Nephron (organoid): ENCODE measurements at regions not wholly inside any gene's neighbourhood (a gene's known extent, or its start where the extent isn't known, plus 50 kb on each side); places are given as distances from the start of the nearest gene placed in this dataset.

Experiments
- H3K27ac Mint-ChIP-seq, 3 experiments: 2 replicates each; pipeline ENCODE4 v1.8.0; 2020; ENCODE audit warnings: mixed read lengths in 3 of 3, mild to moderate bottlenecking in 2 of 3, moderate library complexity in 1 of 3
- H3K27me3 Mint-ChIP-seq: 2 replicates; pipeline ENCODE4 v1.8.0; 2021; ENCODE audit warnings: low read depth, mild to moderate bottlenecking, moderate library complexity, mixed read lengths
- H3K36me3 Mint-ChIP-seq: 2 replicates; pipeline ENCODE4 v1.8.0; 2020; ENCODE audit warnings: low read depth, mixed read lengths
- H3K4me1 Mint-ChIP-seq: 2 replicates; pipeline ENCODE4 v1.8.0; 2020; ENCODE audit warnings: mixed read lengths
- H3K4me3 Mint-ChIP-seq, 3 experiments: 2 replicates each; pipeline ENCODE4 v1.8.0; 2020; ENCODE audit warnings: mild to moderate bottlenecking in 3 of 3, mixed read lengths in 3 of 3, moderate library complexity in 2 of 3
- H3K9me3 Mint-ChIP-seq: 2 replicates; pipeline ENCODE4 v1.8.0; 2020; ENCODE audit warnings: mixed read lengths
- CTCF ChIP-seq, 3 experiments: fragments of 200-600 bp; sonication (generic); IDR thresholded peaks; one replicate each; pipeline ENCODE4 v1.5.0; 2021; ENCODE audit warnings: antibody characterized with exemption in 3 of 3; ENCODE audit not compliant: unreplicated experiment in 3 of 3

GRCh38 chr4:142917678-142918077, 71.6 kb upstream of the INPP4B start:
- Mint-ChIP-seq H3K9me3 (no peaks in the 10 kb centered on the region), H3K4me1 (no peaks in the 10 kb centered on the region), H3K27me3 (no peaks in the 10 kb centered on the region), H3K36me3 (no peaks in the 10 kb centered on the region), H3K4me3 (no peak overlapping the region), H3K27ac (no peak overlapping the region)
- no peak for TF ChIP-seq CTCF (IDR thresholded peaks at IDR 0.05; ENCODE audit: unreplicated experiment in 3 of 3)

GRCh38 chr4:142922720-142923119, 76.6 kb upstream of the INPP4B start:
- no peak overlapping the region for H3K27ac Mint-ChIP-seq
- H3K4me1 Mint-ChIP-seq: no peaks in the 10 kb centered on the region
- TF ChIP-seq CTCF (IDR thresholded peaks at IDR 0.05; ENCODE audit: unreplicated experiment in 3 of 3): no peak
- no peaks in the 10 kb centered on the region for H3K9me3 Mint-ChIP-seq
- no peak overlapping the region for H3K4me3 Mint-ChIP-seq
- H3K27me3 Mint-ChIP-seq: no peaks in the 10 kb centered on the region
- H3K36me3 Mint-ChIP-seq: no peaks in the 10 kb centered on the region

- Mint-ChIP-seq H3K27me3 (no peaks in the 10 kb centered on the region), H3K36me3 (no peaks in the 10 kb centered on the region), H3K4me3 (no peak overlapping the region), H3K27ac (no peak overlapping the region), H3K4me1 (no peaks in the 10 kb centered on the region), H3K9me3 (no peaks in the 10 kb centered on the region)
- TF ChIP-seq CTCF (IDR thresholded peaks at IDR 0.05; ENCODE audit: unreplicated experiment in 3 of 3): no peak
Observed at GRCh38 chr4:142923619-142924018, 77.5 kb upstream of the INPP4B start.

GRCh38 chr4:142925161-142925560, 79.1 kb upstream of the INPP4B start:
- Mint-ChIP-seq H3K4me3 (no peak overlapping the region), H3K27me3 (no peaks in the 10 kb centered on the region), H3K27ac (no peak overlapping the region), H3K36me3 (no peaks in the 10 kb centered on the region), H3K4me1 (no peaks in the 10 kb centered on the region), H3K9me3 (no peaks in the 10 kb centered on the region)
- no peak for TF ChIP-seq CTCF (IDR thresholded peaks at IDR 0.05; ENCODE audit: unreplicated experiment in 3 of 3)

- H3K9me3 Mint-ChIP-seq: no peaks in the 10 kb centered on the region
- no peaks in the 10 kb centered on the region for H3K36me3 Mint-ChIP-seq
- peak overlapping the region in 1 of 3 experiments; percentile 29 for H3K27ac Mint-ChIP-seq
- no peaks in the 10 kb centered on the region for H3K27me3 Mint-ChIP-seq
- H3K4me3 Mint-ChIP-seq: no peak overlapping the region
- TF ChIP-seq CTCF (IDR thresholded peaks at IDR 0.05; ENCODE audit: unreplicated experiment in 3 of 3): no peak
- no peaks in the 10 kb centered on the region for H3K4me1 Mint-ChIP-seq
Observed at GRCh38 chr4:142927721-142928120, 81.6 kb upstream of the INPP4B start.

- no peak overlapping the region for H3K27ac Mint-ChIP-seq
- no peaks in the 10 kb centered on the region for H3K9me3 Mint-ChIP-seq
- no peaks in the 10 kb centered on the region for H3K4me1 Mint-ChIP-seq
- no peaks in the 10 kb centered on the region for H3K27me3 Mint-ChIP-seq
- no peaks in the 10 kb centered on the region for H3K36me3 Mint-ChIP-seq
- no peak for TF ChIP-seq CTCF (IDR thresholded peaks at IDR 0.05; ENCODE audit: unreplicated experiment in 3 of 3)
- H3K4me3 Mint-ChIP-seq: no peak overlapping the region
Observed at GRCh38 chr4:142929526-142929925, 83.4 kb upstream of the INPP4B start.
